ENCODE measurements at regions not wholly inside any gene's neighbourhood (a gene's known extent, or its start where the extent isn't known, plus 50 kb on each side); places are given as distances from the start of the nearest gene placed in this dataset.

- DNase-seq = no peak
- no peaks in the 10 kb centered on the region for H3K36me3 ChIP-seq
- intact Hi-C loops (cut with DNase I) = no loop called here
- no peaks in the 10 kb centered on the region for H3K9me3 ChIP-seq
- no peaks in the 10 kb centered on the region for H3K27me3 ChIP-seq (ENCODE audit: low read depth)
- no peak overlapping the region for H3K27ac ChIP-seq
- TF ChIP-seq CTCF (IDR thresholded peaks at IDR 0.05) = no peak
- no peak overlapping the region for H3K4me3 ChIP-seq
- H3K4me1 ChIP-seq = no peaks in the 10 kb centered on the region
- no peak for ATAC-seq
These were observed 92.8 kb upstream of the FIBIN start for GRCh38 chr11:26901162-26901561.

GRCh38 chr11:26904132-26904531 is 89.8 kb upstream of the FIBIN start:
- no peak overlapping the region for H3K4me3 ChIP-seq
- H3K27ac ChIP-seq = no peak overlapping the region
- no peaks in the 10 kb centered on the region for H3K27me3 ChIP-seq (ENCODE audit: low read depth)
- DNase-seq (no peak), ATAC-seq (no peak)
- no peaks in the 10 kb centered on the region for H3K4me1 ChIP-seq
- H3K9me3 ChIP-seq = no peaks in the 10 kb centered on the region
- TF ChIP-seq CTCF (IDR thresholded peaks at IDR 0.05) = no peak
- no peaks in the 10 kb centered on the region for H3K36me3 ChIP-seq
- intact Hi-C loops (cut with DNase I) = no loop called here

- Histone ChIP-seq H3K4me1 (no peaks in the 10 kb centered on the region), H3K27me3 (ENCODE audit: low read depth) (no peaks in the 10 kb centered on the region), H3K27ac (no peak overlapping the region), H3K9me3 (no peaks in the 10 kb centered on the region), H3K4me3 (no peak overlapping the region), H3K36me3 (no peaks in the 10 kb centered on the region)
- ATAC-seq (no peak), DNase-seq (no peak)
- intact Hi-C loops (cut with DNase I) = no loop called here
- TF ChIP-seq CTCF (IDR thresholded peaks at IDR 0.05) = no peak
These were observed 89.1 kb upstream of the FIBIN start for GRCh38 chr11:26904801-26905200.

- Histone ChIP-seq H3K9me3 (no peaks in the 10 kb centered on the region), H3K27ac (no peak overlapping the region), H3K4me1 (no peaks in the 10 kb centered on the region), H3K36me3 (no peaks in the 10 kb centered on the region), H3K27me3 (ENCODE audit: low read depth) (no peaks in the 10 kb centered on the region), H3K4me3 (no peak overlapping the region)
- ATAC-seq (no peak), DNase-seq (no peak)
- no peak for TF ChIP-seq CTCF (IDR thresholded peaks at IDR 0.05)
- intact Hi-C loops (cut with DNase I) = no loop called here
These were observed 88.5 kb upstream of the FIBIN start for GRCh38 chr11:26905368-26905767.

- Histone ChIP-seq H3K9me3 (no peaks in the 10 kb centered on the region), H3K27ac (no peak overlapping the region), H3K36me3 (no peaks in the 10 kb centered on the region), H3K27me3 (ENCODE audit: low read depth) (no peaks in the 10 kb centered on the region), H3K4me1 (no peaks in the 10 kb centered on the region), H3K4me3 (no peak overlapping the region)
- intact Hi-C loops (cut with DNase I) = no loop called here
- DNase-seq = no peak
- no peak for TF ChIP-seq CTCF (IDR thresholded peaks at IDR 0.05)
- no peak for ATAC-seq
These were observed 84.4 kb upstream of the FIBIN start for GRCh38 chr11:26909515-26909914.

- no peak for ATAC-seq
- DNase-seq = no peak
- Histone ChIP-seq H3K27me3 (ENCODE audit: low read depth) (no peaks in the 10 kb centered on the region), H3K4me1 (no peaks in the 10 kb centered on the region), H3K36me3 (no peaks in the 10 kb centered on the region), H3K27ac (no peak overlapping the region), H3K4me3 (no peak overlapping the region), H3K9me3 (no peaks in the 10 kb centered on the region)
- intact Hi-C loops (cut with DNase I) = no loop called here
- no peak for TF ChIP-seq CTCF (IDR thresholded peaks at IDR 0.05)
These were observed 83.8 kb upstream of the FIBIN start for GRCh38 chr11:26909991-26910591.
